Daoy (cell line): ENCODE measurements at regions not wholly inside any gene's neighbourhood (a gene's known extent, or its start where the extent isn't known, plus 50 kb on each side); places are given as distances from the start of the nearest gene placed in this dataset.

Experiments
- DNase-seq: peaks from one replicate; pipeline ENCODE4 v3.0.0-alpha.2; 2015; ENCODE audit warnings: low read depth

DNA sequence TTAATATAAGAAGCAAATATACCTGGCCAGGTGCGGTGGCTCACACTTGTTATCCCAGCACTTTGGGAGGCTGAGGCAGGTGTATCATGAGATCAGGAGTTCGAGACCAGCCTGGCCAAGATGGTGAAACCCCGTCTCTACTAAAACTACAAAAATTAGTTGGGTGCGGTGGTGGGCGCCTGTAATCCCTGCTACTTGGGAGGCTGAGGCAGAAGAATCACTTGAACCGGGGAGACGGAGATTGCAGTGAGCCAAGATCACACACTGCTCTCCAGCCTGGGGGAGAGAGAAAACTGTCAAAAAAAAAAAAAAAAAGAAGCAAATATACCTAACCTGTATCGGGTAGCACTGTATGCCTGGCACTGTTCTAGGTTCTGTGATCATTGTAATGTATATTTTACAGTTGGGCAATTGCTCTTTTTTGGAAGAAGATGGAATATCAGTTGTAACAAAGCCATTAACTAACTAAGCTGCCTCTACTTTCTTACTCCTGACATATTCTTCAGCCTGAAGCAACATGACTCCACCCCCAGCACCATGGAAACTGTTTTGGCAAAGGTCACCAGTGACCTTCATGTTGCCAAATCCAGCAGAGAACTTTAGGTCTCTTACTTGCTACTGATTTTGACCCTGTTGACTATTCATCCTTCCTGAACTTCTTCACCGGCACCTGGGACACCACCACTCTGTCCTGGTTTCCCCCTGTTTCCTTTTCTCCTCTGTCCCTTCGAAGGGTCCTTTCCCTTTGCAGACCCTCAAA, 203.8 kb downstream of the RPLP1 start:
- no peak for DNase-seq

DNA sequence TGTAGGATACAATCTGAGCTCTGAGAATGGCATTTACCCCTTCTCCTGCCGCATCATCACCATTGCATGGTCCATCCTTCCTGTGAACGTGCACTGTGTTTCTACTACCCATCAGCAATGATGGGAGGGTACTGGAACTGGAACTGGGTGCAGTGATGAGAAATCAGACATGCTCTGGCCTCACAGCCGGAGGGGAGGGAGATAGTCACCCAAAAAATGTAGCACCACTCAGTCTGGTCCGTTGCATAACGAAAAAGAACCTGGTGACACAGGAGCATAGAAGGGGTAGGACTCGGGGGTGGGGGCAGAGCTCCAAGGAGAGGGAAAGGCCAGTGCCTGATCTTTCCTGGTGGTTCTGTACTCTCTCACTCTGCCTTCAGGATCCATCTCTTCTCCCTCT, 205.0 kb downstream of the RPLP1 start:
- DNase-seq, result no peak

DNA sequence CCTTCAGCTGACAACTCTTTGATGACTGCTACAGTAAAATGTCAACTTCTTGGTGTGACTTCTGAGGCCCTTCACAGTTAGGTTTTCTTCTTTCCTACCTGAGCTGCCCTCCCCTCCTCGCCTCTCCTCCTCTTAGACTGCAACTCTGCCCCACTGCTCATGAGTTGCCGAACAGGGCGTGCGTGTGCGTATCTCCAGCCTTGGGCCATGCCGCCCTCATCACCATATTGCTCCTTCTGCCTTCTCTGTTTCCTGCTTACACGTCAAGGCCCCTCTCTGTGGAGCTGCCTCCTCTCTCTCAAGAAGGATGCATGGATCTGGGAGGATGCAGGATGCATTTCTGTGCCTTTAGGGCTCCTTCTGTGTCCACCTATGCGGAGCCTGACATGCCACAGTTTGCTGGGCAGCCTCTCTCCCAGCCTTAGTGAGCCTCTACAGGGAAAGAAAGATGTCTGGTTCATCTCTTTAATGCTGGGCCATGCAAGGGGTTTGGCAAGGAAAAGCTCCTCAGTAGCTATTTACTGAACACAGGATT, 205.9 kb downstream of the RPLP1 start:
- DNase-seq, result no peak

DNA sequence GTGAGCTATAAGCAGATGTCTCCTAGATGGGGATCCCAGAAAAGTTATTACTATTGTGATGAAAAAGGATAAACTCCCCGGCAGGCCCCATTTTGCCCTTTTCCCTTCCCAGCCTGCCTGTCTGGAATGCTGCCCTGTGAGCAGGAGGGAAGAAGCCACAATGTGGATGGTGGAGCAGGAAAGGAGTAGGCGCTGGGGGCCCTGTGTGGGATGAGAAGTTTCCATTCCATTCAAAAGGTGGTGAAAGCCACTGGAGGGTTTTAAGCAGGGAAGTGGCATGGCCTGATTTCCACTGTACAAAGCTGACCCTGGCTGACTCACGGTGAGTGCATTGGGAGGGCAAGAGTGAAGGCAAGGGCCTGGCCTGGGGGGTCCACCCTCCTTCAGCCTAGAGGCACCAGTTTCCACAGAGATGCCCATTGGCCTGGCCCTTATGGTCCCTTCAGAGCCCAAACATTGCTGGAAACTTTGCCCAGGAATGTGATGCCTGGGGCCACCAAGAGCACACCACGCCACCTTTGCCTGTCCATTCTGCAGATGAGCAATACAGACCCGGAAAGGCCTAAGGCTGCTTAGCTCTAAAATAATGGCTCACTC, 206.9 kb downstream of the RPLP1 start:
- peak; percentile 39 for DNase-seq

DNA sequence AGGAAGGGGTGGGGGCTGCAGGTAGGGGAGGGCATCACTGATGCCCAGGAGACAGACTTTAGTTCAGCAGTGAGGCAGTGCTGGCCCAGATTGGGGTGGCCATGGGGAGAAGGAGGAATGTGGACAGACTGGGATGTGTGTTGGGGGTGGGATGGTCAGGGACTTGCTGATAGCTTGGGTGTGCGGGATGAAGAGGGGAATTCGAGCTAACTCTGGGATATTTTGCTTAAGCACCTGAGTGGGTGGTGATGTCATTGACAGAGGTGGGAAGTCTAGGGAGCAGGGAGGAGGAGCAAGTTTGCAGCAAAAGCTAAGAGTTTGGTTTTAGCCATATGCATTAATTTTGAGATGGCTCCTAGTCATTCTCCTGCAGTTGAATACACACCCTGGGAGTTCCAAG, 207.5 kb downstream of the RPLP1 start:
- no peak for DNase-seq

DNA sequence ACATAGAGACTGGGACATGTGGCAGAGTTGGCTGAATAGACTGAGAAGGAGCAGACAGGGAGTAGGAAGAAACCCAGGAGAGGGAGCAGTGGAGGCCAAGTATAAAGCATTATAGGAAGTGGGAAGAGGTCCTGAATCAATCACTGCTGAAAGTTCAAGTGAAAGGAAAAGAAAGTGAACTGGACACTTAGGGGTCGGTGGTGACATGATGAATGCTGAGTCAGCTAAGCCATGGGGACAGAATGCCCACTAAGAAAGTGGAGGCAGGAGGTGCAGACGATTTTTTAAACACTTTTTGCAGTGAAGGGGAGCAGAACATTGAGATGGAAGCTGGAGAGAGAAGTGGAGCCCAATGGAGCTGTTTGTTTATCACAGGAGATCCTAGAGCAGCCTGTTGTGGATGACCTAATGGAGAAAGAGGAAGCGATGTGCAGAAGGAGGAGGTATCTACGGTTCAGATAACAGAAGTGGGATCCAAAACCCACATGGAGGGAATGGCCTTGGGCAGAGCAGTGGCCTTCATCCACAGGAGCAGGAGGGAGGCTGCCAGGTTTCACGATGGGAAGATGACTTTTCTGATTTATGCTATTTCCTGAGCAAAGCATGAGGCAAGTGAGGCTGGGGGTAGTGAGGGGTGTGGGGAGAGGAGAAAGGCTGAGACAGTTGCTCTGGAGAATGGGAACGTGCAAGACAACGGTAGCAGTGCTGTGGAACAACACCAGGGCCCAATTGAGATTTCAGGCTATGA, 208.2 kb downstream of the RPLP1 start:
- no peak for DNase-seq

DNA sequence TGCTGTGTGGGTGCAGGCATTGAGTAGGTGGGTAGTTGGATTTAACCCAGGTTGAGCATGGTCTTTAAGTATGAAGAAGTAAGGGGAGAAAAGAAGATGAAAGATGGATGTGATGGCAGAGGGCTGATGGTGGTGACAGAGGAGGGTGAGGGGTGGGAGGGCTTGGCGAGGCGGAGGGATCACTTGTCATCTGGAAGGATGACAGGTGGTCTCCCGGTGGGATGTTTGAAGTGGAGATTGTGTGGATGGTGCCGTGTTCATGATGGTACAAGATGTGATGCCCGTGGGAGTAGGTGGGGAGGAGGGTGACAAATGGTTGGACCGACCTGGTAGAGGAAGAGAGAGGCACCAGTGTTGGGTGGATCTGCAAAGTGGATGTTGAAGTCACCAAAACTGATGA, 208.8 kb downstream of the RPLP1 start:
- no peak for DNase-seq

DNA sequence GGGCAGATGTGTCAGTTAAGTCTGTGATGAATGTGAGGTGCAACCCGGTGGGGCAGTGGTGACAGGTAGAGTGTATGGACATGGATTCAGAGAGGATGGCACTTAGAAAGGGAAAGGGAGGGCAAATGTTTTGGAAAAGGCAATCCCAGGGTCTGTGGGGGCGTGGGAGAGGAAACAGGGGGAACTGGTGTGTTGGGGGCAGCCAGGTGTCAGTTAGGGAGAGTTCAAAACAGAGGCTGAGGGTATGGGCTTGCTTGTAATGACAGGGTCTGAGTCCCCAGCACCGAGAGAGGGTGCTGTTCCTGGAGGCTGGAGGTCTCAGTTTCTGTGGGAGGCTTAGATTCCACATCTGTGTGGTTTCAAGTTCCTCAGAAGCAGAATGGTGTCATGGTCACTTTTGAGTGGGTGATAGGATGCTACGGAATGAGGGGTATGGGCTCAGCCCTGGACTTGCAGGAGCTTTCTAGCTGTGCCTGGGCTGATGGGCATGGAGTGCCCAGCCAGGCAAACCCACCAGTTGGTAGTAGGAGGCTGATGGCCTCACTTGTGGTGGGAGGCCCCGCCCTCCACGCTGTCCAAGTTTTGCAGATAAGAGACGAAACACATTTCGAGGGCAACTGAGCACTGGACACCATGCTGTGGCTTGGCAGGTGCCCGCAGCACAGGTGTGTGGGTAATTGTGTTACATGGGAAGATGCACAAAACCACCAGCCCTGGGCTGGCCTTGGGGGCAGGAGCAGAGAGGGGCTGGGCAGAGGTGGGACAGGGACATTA, 209.4 kb downstream of the RPLP1 start:
- no peak for DNase-seq

DNA sequence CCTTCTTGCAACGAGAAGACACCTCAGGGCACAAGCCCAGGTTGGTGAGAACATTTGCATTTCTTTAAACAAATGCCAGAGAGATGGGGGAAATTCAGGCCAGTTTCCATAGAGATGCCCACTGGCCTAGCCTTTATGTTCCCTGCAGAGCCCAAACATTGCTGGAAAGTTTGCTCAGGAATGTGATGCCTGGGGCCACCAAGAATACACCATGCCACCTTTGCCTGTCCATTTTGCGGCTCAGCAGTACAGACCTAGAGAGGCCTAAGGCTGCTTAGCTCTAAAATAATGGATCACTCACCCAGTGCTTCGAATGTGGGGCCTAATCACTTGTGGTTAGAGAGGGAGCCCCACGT, 210.0 kb downstream of the RPLP1 start:
- DNase-seq, result no peak

DNA sequence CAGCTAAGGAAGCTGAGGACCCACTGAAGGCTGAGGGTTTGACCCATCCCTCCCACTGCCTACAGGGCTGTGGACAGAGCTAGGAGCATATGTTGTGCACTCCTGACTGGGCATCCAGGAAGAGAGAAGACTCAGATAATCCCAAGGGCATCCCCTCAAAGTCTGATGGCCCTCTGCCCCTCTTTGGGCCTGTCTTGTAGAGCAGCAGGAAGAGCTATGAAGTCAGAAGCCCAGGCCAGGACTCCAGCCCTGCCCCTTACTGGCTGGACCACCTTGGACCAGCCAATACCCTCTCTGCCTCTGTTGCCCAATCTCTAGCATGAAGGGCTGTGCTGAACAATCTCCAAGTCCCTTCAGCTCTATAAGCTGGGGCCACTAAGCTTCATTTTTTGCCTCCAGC, 210.8 kb downstream of the RPLP1 start:
- no peak for DNase-seq

DNA sequence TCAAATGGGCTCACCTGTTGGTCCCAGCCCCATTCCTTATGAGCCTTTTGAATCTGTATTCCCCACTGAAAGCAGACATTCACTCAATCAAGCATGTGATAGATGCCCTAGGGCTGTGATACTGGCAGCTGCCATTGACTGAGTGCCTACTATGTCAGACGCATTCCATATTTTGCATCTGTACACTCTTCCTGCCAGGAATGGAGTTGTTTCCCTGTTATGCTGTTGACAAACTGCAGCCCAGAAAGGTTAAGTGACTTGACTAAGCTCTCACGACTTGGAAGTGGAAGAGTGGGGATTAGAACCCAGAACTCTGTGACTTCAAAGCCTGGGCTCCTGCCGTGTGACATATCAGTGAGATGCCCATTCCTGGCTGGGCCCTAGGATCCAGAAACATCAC, 211.4 kb downstream of the RPLP1 start:
- no peak for DNase-seq

DNA sequence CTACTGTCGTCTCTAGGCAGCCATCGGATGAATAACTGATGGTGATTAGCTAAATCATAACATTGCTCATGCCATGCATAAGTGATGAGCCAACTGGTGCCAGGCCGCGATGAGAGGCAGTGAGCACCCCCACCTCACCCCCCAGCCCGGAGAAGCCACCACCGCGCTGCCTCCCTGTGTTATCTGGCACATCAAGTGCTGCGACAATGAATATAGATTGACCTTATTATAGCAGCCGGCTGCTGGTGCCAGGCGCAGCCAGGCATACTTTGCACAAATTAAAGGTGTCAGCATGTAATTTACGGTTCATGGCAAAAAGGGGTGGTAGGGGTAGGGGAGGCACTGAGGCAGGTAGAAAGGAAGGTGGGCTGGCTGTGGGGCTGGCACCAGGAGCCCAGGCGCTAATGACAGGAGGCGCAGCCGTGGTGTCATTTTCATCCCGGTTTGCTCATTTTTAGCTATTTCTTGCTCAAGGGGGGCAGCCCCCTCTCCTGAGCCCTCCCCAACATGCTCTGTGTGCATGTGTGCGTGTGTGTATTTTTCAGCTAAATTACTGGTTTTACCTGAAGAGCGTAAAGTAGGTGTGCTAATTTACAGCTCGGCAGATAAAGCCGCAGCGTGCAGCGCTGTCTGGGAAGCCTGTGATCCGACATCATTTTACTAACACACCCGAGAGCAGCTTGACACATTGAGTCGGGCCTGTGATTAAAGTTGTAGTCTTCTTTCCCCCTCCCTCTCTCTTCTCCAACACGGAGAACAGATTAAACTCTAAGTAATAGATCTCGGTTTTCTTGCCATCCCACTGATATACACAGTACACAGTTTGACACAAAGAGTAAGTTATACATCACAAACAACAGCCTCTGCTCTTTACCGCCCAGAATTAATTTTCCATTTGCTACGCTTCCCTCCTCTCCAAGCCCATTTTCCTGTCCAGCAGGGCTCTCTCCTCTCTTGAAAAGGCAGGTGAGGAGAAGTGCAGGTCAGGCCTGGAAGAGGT, 212.3 kb downstream of the RPLP1 start:
- peak; percentile 34 for DNase-seq

DNA sequence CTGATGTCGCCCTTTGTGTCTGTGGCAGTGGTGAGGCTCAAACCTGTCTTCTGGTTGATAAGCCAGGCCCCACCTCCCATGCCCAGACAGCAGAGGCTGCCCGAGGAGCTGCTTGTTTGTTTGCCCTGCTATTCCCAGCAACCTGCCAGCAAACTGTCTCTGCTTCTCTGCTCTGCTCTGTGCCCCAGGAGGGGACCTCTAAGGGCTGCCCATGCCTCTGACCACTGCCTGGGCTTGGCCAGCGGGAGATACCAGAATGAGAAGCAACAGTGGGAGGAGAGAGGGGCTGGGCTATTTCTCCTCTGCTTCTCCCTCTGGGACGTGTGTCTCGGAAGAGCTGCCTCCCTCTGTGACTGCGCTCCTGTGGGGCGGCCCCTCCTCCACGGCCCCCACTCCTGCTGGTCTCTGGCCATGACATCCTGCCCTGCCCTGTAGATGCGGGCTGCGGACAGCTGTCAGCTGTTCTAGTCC, 213.1 kb downstream of the RPLP1 start:
- no peak for DNase-seq

DNA sequence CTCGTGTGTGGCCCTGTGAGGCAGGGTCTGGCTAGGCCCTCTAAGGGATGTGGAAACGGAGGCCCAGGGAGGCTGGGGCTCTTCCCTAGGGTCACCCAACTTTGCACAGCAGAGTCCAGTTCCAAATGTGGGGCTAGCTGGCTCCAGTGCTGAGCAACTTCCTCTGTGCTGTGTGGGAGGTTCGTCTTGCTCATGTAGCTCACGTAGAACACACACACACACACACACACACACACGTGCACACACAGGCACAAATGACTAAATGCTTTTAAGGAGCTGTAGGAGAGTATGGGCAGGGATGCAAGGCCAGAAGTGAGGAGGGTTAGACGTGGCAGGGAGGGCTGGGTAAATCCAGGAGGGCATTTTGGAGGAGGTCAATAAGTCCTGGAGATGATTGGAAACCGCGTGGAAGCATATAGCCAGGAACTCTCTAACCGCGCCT, 213.8 kb downstream of the RPLP1 start:
- DNase-seq, result peak; percentile 47

DNA sequence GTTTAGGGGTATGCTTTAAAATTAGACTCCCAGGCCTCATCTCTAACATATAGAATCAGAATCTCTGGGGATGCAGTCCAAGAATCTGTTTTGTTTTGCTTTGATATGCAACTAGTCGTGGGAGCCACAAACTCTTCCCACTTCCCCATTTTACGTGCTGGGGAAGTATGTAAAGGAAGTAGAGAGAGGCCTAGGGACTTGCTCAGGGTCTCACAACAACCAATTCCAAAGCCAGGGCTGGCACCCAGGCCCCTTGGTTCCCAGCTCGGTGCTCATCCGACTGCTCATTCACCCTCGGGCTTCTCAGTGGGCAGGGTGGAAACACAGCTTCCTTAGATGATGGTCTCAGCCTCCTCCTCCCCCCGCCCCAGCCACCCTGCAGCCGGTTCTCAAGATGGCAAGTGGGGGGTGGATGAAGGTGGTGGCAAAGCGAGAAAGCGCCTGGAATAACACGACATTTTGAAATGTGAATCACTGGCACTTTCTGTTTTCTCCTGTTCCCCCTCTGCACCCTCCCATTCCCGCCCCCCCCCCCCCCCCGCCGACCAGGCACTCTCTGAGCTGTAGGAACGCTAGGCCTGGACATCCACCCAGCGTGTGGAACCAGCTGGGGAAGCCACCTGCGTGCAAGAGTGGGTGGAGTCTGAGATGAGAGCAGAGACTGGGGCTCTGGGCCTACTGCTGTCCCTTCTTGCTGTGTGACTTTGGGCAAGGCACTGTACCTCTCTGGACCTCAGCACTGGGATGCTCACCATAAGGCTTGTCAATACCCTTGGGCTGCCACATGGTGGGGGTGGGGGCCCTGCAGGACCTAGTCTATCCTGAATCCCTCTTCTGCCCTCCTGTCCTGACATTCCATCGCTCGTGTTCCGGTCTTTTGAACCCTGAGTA, 214.5 kb downstream of the RPLP1 start:
- no peak for DNase-seq

DNA sequence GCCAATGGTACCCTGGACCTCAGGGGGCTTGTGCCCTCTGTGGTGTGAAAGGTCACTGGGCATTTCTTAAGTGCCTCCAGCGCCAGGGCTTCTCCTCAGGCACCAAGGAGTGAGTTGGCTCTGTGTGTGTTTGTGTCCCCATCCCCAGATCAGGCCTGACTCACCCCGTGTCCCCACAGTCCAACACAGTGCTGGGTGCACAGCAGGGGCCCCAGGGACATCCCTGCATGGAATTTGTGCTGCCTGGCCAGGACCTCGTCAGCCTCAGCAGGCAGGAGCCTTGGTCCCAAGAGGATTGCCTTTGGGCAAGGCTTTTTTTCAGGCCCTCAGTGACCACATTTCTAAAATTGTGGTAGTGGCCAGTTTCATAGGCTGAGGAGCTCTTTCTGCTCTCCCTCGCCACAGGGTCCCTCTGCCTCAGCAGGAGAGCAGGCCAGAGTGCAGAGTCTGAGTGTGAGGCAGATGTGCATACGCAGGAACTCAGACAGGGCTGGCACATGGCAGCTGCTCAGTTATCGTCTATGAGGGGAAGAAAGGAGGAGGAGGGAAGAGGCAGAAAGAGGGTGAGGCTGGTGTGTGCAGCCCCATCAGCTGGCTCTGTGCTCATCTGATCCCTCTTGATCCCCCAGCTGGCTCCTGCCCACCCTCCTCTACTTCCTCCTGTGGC, 215.6 kb downstream of the RPLP1 start:
- DNase-seq, result no peak

DNA sequence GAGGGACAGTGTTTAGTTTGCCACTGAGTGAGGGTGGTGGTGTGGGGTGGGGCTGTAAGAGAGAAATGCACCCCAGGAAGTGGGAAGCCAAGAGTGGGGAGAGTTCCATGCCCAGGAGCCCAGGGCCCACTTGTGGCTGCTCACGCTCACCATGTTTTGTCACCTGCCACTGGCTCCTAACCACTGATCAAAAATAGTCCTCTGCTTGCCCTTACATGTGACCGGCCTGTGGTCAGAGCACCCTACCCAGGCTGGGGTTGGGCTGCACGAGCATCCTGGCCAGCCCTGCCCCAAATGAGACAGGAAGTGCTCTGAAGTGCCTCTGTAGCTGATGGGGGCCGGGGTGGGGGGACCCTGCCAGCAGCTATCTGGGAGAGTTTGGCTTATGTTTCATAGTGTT, 216.3 kb downstream of the RPLP1 start:
- no peak for DNase-seq

DNA sequence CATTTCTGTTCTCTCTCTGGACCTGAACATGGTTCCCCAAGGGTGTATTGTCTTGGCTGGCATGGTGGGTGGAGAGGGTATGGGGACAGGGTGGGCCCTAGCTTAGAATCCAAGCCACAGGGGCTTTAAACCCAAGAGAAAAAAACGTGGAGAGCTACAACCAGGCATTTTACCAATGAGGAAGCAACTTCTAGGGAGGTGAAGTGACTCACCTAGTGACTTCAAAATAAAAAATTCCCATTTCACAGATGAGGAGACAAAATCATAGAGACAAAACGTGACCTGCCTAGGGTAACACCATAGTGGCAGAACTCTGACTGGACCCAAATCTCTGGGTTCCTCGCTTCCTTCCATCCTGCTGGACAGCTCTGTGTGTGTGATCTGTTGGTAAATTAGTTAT, 216.8 kb downstream of the RPLP1 start:
- DNase-seq, result no peak

DNA sequence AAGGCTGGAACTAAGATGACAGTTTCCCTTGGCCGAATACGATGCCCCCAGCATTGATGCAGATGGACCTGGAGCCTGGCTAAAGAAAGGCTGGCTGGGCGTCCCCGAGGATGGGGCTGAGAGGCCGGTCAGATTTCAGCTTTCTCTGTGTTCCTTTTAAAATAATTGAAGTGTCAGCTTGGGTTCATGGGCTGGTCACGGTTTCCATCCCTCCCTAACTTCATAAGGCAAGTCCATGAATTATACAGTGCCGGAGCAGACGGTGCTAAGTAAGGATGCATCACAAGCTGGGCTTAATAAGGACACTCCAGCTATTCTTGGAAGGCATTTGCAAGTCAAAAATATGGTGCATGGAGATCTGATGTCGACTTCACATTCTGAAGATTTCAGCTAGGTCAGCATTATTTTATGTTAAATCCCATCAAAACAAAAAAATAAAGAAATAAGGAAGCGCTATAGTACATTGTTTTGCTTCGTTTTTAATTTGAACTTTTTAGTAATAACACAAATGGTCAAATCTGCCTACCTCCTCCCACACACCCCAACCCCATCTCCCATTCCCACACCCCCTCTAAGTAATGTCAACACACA, 220.8 kb downstream of the RPLP1 start:
- DNase-seq, result no peak
